Activated CD4-positive, alpha-beta T cell treated with anti-CD3 and anti-CD28 coated beads, Interleukin-2, Interleukin-6, amounts not matched to agents 100 ng/mL and 50 ng/mL, durations not matched to agents 16 hours and 8 hours (primary cell): ENCODE measurements at regions not wholly inside any gene's neighbourhood (a gene's known extent, or its start where the extent isn't known, plus 50 kb on each side); places are given as distances from the start of the nearest gene placed in this dataset.

Source experiments
- DNase-seq: peaks from one replicate; pipeline ENCODE4 v3.0.0-alpha.2; 2020

GRCh38 chr2:123086613-123087385 lies 938.3 kb upstream of the CNTNAP5 start:
- DNase-seq, result no peak

GRCh38 chr2:123091471-123091870 lies 933.6 kb upstream of the CNTNAP5 start:
- no peak for DNase-seq

- DNase-seq, result no peak
Observed at GRCh38 chr2:123093199-123093598, 931.9 kb upstream of the CNTNAP5 start.

GRCh38 chr2:123095219-123095835 lies 929.8 kb upstream of the CNTNAP5 start:
- no peak for DNase-seq

- no peak for DNase-seq
Observed at GRCh38 chr2:123098619-123099018, 926.5 kb upstream of the CNTNAP5 start.

GRCh38 chr2:123101434-123101833 lies 923.7 kb upstream of the CNTNAP5 start:
- DNase-seq, result no peak

- DNase-seq, result no peak
Observed at GRCh38 chr2:123103902-123104301, 921.2 kb upstream of the CNTNAP5 start.

GRCh38 chr2:123116595-123116994 lies 908.5 kb upstream of the CNTNAP5 start:
- DNase-seq, result no peak

GRCh38 chr2:123127236-123127635 lies 897.9 kb upstream of the CNTNAP5 start:
- no peak for DNase-seq

GRCh38 chr2:123128951-123129350 lies 896.1 kb upstream of the CNTNAP5 start:
- DNase-seq, result no peak

- no peak for DNase-seq
Observed at GRCh38 chr2:123136419-123136818, 888.7 kb upstream of the CNTNAP5 start.

- DNase-seq, result no peak
Observed at GRCh38 chr2:123144082-123144481, 881.0 kb upstream of the CNTNAP5 start.

- no peak for DNase-seq
Observed at GRCh38 chr2:123153041-123153440, 872.0 kb upstream of the CNTNAP5 start.

GRCh38 chr2:123154195-123154594 lies 870.9 kb upstream of the CNTNAP5 start:
- no peak for DNase-seq

GRCh38 chr2:123157016-123157415 lies 868.1 kb upstream of the CNTNAP5 start:
- DNase-seq, result no peak

- DNase-seq, result no peak
Observed at GRCh38 chr2:123162400-123163016, 862.6 kb upstream of the CNTNAP5 start.

- no peak for DNase-seq
Observed at GRCh38 chr2:123163398-123163797, 861.7 kb upstream of the CNTNAP5 start.

GRCh38 chr2:123164216-123164615 lies 860.9 kb upstream of the CNTNAP5 start:
- DNase-seq, result no peak

GRCh38 chr2:123165616-123166015 lies 859.5 kb upstream of the CNTNAP5 start:
- no peak for DNase-seq

GRCh38 chr2:123179526-123179925 lies 845.6 kb upstream of the CNTNAP5 start:
- DNase-seq, result no peak

- no peak for DNase-seq
Observed at GRCh38 chr2:123195957-123196356, 829.1 kb upstream of the CNTNAP5 start.

GRCh38 chr2:123200035-123200434 lies 825.1 kb upstream of the CNTNAP5 start:
- no peak for DNase-seq

- DNase-seq, result no peak
Observed at GRCh38 chr2:123207245-123207644, 817.8 kb upstream of the CNTNAP5 start.

GRCh38 chr2:123209202-123209601 lies 815.9 kb upstream of the CNTNAP5 start:
- no peak for DNase-seq
